ENCODE measurements at regions not wholly inside any gene's neighbourhood (a gene's known extent, or its start where the extent isn't known, plus 50 kb on each side); places are given as distances from the start of the nearest gene placed in this dataset.
"Not testable (repeated sequence)": the region's sequence is repeated elsewhere in the genome, so short reads cannot be mapped to it uniquely, and the experiment has no call there.

- Histone ChIP-seq H3K9ac (no peak overlapping the region), H3K27me3 (ENCODE audit: control insufficient read depth, insufficient read depth, low read length) (no peaks in the 10 kb centered on the region), H3K79me2 (no peaks in the 10 kb centered on the region), H3K4me3 (ENCODE audit: low read depth, low read length) (no peak overlapping the region), H3K36me3 (ENCODE audit: control insufficient read depth, insufficient read depth, low read length) (no peaks in the 10 kb centered on the region), H3K4me2 (ENCODE audit: low read length) (no peak overlapping the region), H3K4me1 (no peaks in the 10 kb centered on the region), H2AFZ (no peak overlapping the region), H3K9me3 (ENCODE audit: control insufficient read depth, low read length) (no peaks in the 10 kb centered on the region), H3K27ac (no peak overlapping the region)
- TF ChIP-seq CTCF (IDR thresholded peaks at IDR 0.05) = no peak
Observed at GRCh38 chr12:129987841-129988240, 84.0 kb upstream of the TMEM132D start.

- TF ChIP-seq CTCF (IDR thresholded peaks at IDR 0.05) = no peak
- Histone ChIP-seq H3K27ac (no peak overlapping the region), H3K79me2 (no peaks in the 10 kb centered on the region), H3K36me3 (ENCODE audit: control insufficient read depth, insufficient read depth, low read length) (no peaks in the 10 kb centered on the region), H3K9me3 (ENCODE audit: control insufficient read depth, low read length) (no peaks in the 10 kb centered on the region), H2AFZ (no peak overlapping the region), H3K27me3 (ENCODE audit: control insufficient read depth, insufficient read depth, low read length) (no peaks in the 10 kb centered on the region), H3K4me2 (ENCODE audit: low read length) (no peak overlapping the region), H3K9ac (no peak overlapping the region), H3K4me1 (no peaks in the 10 kb centered on the region), H3K4me3 (ENCODE audit: low read depth, low read length) (no peak overlapping the region)
Observed at GRCh38 chr12:129994634-129995033, 90.8 kb upstream of the TMEM132D start.

GRCh38 chr12:129997239-129997638 lies 93.4 kb upstream of the TMEM132D start:
- Histone ChIP-seq H3K27ac (no peak overlapping the region), H3K9ac (no peak overlapping the region), H3K4me3 (ENCODE audit: low read depth, low read length) (no peak overlapping the region), H2AFZ (no peak overlapping the region), H3K9me3 (ENCODE audit: control insufficient read depth, low read length) (no peaks in the 10 kb centered on the region), H3K4me2 (ENCODE audit: low read length) (no peak overlapping the region), H3K79me2 (no peaks in the 10 kb centered on the region), H3K27me3 (ENCODE audit: control insufficient read depth, insufficient read depth, low read length) (no peaks in the 10 kb centered on the region), H3K4me1 (no peaks in the 10 kb centered on the region), H3K36me3 (ENCODE audit: control insufficient read depth, insufficient read depth, low read length) (no peaks in the 10 kb centered on the region)
- no peak for TF ChIP-seq CTCF (IDR thresholded peaks at IDR 0.05)

GRCh38 chr12:130004310-130004877 lies 100.6 kb upstream of the TMEM132D start:
- H2AFZ ChIP-seq; H3K27me3 ChIP-seq (ENCODE audit: control insufficient read depth, insufficient read depth, low read length); H3K4me2 ChIP-seq (ENCODE audit: low read length); H3K36me3 ChIP-seq (ENCODE audit: control insufficient read depth, insufficient read depth, low read length); H3K9me3 ChIP-seq (ENCODE audit: control insufficient read depth, low read length); H3K4me1 ChIP-seq; H3K9ac ChIP-seq; H3K4me3 ChIP-seq (ENCODE audit: low read depth, low read length); H3K27ac ChIP-seq; H3K79me2 ChIP-seq: not testable (repeated sequence)

- H3K9ac ChIP-seq = no peak overlapping the region
- no peak overlapping the region for H3K27ac ChIP-seq
- no peak overlapping the region for H3K4me2 ChIP-seq (ENCODE audit: low read length)
- H3K4me1 ChIP-seq = no peaks in the 10 kb centered on the region
- H3K36me3 ChIP-seq (ENCODE audit: control insufficient read depth, insufficient read depth, low read length) = no peaks in the 10 kb centered on the region
- no peaks in the 10 kb centered on the region for H3K9me3 ChIP-seq (ENCODE audit: control insufficient read depth, low read length)
- no peak overlapping the region for H2AFZ ChIP-seq
- no peaks in the 10 kb centered on the region for H3K79me2 ChIP-seq
- peaks cover 3% of the 10 kb centered on the region for H3K27me3 ChIP-seq (ENCODE audit: control insufficient read depth, insufficient read depth, low read length)
- TF ChIP-seq CTCF (IDR thresholded peaks at IDR 0.05) = no peak
- H3K4me3 ChIP-seq (ENCODE audit: low read depth, low read length) = no peak overlapping the region
Observed at GRCh38 chr12:130007771-130008170, 103.9 kb upstream of the TMEM132D start.
